ENCODE measurements at regions not wholly inside any gene's neighbourhood (a gene's known extent, or its start where the extent isn't known, plus 50 kb on each side); places are given as distances from the start of the nearest gene placed in this dataset.

DNA sequence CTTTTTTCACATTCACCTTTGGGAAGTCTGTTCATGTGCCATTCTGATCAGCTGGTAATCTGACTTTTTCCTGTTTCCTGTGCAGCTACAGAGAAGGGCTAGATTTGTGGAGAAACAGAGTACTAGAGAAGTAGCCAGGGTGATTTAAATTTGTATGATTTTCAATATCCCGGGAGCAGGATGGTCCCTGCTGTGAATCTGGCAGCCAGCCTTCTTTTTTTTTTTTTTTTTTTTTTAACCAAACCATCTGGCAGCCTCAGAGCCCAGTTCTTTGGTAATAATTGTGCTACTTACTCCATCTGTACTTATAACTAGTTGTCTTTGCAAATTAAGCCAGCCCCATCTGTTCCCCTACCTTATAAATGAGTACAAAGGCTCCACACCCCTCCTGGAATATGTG lies 248.6 kb upstream of the DEPDC1 start:
- TF ChIP-seq NFE2L2 (conservative IDR thresholded peaks at IDR 0.05; ENCODE audit: low read length) = no peak
- no peak for TF ChIP-seq CEBPB (IDR thresholded peaks at IDR 0.05)
- TF ChIP-seq, protein P1, sequence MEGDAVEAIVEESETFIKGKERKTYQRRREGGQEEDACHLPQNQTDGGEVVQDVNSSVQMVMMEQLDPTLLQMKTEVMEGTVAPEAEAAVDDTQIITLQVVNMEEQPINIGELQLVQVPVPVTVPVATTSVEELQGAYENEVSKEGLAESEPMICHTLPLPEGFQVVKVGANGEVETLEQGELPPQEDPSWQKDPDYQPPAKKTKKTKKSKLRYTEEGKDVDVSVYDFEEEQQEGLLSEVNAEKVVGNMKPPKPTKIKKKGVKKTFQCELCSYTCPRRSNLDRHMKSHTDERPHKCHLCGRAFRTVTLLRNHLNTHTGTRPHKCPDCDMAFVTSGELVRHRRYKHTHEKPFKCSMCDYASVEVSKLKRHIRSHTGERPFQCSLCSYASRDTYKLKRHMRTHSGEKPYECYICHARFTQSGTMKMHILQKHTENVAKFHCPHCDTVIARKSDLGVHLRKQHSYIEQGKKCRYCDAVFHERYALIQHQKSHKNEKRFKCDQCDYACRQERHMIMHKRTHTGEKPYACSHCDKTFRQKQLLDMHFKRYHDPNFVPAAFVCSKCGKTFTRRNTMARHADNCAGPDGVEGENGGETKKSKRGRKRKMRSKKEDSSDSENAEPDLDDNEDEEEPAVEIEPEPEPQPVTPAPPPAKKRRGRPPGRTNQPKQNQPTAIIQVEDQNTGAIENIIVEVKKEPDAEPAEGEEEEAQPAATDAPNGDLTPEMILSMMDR (IDR thresholded peaks at IDR 0.05) = no peak
- no peak for TF ChIP-seq SMC3 (IDR thresholded peaks at IDR 0.05)
- TF ChIP-seq CBX2 (IDR thresholded peaks at IDR 0.05; ENCODE audit: borderline replicate concordance, low read depth) = no peak

All from A549 (cell line).